ENCODE measurements at regions not wholly inside any gene's neighbourhood (a gene's known extent, or its start where the extent isn't known, plus 50 kb on each side); places are given as distances from the start of the nearest gene placed in this dataset.

DNA sequence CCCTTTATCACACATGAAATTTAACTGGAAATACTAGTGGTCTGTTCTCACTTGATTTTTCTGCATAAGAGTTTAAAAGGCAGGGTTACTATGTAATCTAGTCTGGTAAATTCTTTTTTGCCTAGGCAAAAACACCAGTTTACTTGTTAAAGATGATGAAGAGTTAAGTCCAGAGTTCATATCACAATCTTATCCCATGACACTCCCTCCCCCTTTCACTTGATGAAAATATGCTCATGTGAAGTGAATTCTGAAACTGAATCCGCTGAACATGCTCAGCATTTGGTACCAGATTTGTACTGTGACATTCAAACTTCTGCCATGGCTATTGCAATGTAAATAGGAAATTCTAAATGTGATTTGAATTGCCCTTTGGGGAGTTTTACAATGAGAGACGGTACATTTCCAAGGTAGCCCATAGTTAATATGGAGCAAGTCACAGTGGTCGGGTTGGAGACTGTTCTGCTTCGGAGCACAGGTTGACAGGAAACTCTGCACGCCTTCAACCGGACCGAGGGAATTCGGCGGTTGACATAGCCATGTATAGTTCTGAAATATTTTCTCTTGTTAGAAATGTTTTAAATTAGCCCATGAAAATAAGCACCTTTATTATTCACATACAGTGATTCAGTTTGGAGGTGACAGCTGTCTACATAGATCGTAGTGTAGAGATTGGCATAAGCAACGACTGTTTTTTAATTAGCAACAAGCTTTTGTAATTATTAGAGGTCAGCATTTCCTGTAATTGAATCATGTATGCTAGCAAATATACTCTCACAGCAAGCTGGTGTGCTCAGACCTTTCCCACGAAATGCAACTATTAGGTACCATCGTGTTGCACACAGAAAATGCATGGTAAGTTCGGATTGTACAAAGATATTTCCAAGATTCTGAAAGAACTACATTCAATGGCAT, 768.6 kb upstream of the GOLIM4 start:
- Histone ChIP-seq H3K36me3 (ENCODE audit: control insufficient read depth, insufficient read depth, low read length) (no peaks in the 10 kb centered on the region), H3K9ac (ENCODE audit: low read depth, low read length) (no peak overlapping the region), H2AK5ac (ENCODE audit: low read depth, low read length) (no peak overlapping the region), H3K4me2 (ENCODE audit: low read depth, low read length) (no peak overlapping the region), H2AK9ac (replicated peaks; ENCODE audit: low read depth, low read length, poor library complexity) (no peak overlapping the region), H2AFZ (replicated peaks; ENCODE audit: low read length, poor library complexity) (no peak overlapping the region), H3K4me1 (ENCODE audit: control insufficient read depth, insufficient read depth, low read length) (no peaks in the 10 kb centered on the region), H3K4ac (ENCODE audit: low read depth, low read length) (no peak overlapping the region), H3K23ac (ENCODE audit: low read depth, low read length) (no peak overlapping the region), H3K14ac (replicated peaks; ENCODE audit: low read depth, low read length) (no peak overlapping the region), H4K91ac (ENCODE audit: insufficient read depth, low read depth, low read length) (no peak overlapping the region), H4K8ac (ENCODE audit: low read depth in 2 of 2, low read length in 2 of 2) (no peak overlapping the region), H4K20me1 (ENCODE audit: insufficient read depth, low read length) (no peaks in the 10 kb centered on the region), H3K9me3 (ENCODE audit: control insufficient read depth, insufficient read depth, low read length) (no peaks in the 10 kb centered on the region), H3K27ac (ENCODE audit: insufficient read depth, low read length) (no peak overlapping the region), H2BK5ac (ENCODE audit: low read depth, low read length, poor library complexity, severe bottlenecking) (no peak overlapping the region), H3K9me1 (ENCODE audit: insufficient read depth, low read length) (no peaks in the 10 kb centered on the region), H3K18ac (ENCODE audit: low read depth, low read length) (no peak overlapping the region), H3K27me3 (ENCODE audit: control insufficient read depth, insufficient read depth, low read length) (no peaks in the 10 kb centered on the region), H2BK120ac (ENCODE audit: low read depth, low read length) (no peak overlapping the region), H3K79me1 (ENCODE audit: low read depth in 1 of 2, low read length in 2 of 2) (no peaks in the 10 kb centered on the region), H2BK15ac (ENCODE audit: low read depth, low read length) (no peak overlapping the region), H3K4me3 (ENCODE audit: insufficient read depth, low read depth, low read length) (no peak overlapping the region), H4K5ac (ENCODE audit: low read depth, low read length) (no peak overlapping the region), H3K56ac (ENCODE audit: extremely low read depth, insufficient read depth, low read length) (no peak overlapping the region), H2BK20ac (ENCODE audit: low read depth, low read length) (no peak overlapping the region)
- intact Hi-C loops (cut with micrococcal nuclease), result loop anchor here (2.0 kb wide), 3 partner anchors 282 to 880 kb away; no protein-coding TSS in a partner anchor
- dilution Hi-C loops (cut with HindIII; ENCODE audit: low sequenced_read_pairs, unreplicated experiment), result no loop called here
- BruUV-seq (replicated peaks), result no TSS peak
- DNase-seq (no peak), ATAC-seq (ENCODE audit: low read depth) (no peak)
- CTCF ChIA-PET, result interaction anchor here (0.6 to 2.6 kb wide), 11 partner anchors 12 to 804 kb away, joined by 3 to 18 read pairs (median 4); no protein-coding TSS in a partner anchor
- POLR2A ChIA-PET (ENCODE audit: unreplicated experiment), result no interaction called here
- no peak for TF ChIP-seq CEBPB (IDR thresholded peaks at IDR 0.05; ENCODE audit: low read depth, low read length)
- no peak for TF ChIP-seq RCOR1 (IDR thresholded peaks at IDR 0.05; ENCODE audit: insufficient replicate concordance, low read length)
- TF ChIP-seq FOS (IDR thresholded peaks at IDR 0.05; ENCODE audit: low read depth, low read length), result no peak
- TF ChIP-seq, protein P1, sequence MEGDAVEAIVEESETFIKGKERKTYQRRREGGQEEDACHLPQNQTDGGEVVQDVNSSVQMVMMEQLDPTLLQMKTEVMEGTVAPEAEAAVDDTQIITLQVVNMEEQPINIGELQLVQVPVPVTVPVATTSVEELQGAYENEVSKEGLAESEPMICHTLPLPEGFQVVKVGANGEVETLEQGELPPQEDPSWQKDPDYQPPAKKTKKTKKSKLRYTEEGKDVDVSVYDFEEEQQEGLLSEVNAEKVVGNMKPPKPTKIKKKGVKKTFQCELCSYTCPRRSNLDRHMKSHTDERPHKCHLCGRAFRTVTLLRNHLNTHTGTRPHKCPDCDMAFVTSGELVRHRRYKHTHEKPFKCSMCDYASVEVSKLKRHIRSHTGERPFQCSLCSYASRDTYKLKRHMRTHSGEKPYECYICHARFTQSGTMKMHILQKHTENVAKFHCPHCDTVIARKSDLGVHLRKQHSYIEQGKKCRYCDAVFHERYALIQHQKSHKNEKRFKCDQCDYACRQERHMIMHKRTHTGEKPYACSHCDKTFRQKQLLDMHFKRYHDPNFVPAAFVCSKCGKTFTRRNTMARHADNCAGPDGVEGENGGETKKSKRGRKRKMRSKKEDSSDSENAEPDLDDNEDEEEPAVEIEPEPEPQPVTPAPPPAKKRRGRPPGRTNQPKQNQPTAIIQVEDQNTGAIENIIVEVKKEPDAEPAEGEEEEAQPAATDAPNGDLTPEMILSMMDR (conservative IDR thresholded peaks at IDR 0.05; ENCODE audit: low read depth, low read length), result no peak
- TF ChIP-seq MAZ (IDR thresholded peaks at IDR 0.05; ENCODE audit: borderline replicate concordance, low read depth, low read length), result no peak
- in situ Hi-C loops (cut with MboI; ENCODE audit: low sequenced_read_pairs), result loop anchor here (10.0 kb wide), 1 partner anchor 810 kb away; no protein-coding TSS in a partner anchor
- WGBS, 2 experiments (ENCODE audit: extremely low coverage in 2 of 2, insufficient read length in 1 of 2), result 40% methylated on average over 1 of the region's 14 CpGs; no CpG with 5 or more reads in 1 of the 2 experiments
